ENCODE measurements at regions not wholly inside any gene's neighbourhood (a gene's known extent, or its start where the extent isn't known, plus 50 kb on each side); places are given as distances from the start of the nearest gene placed in this dataset.
A peak's percentile ranks its signal among the peaks of the same experiment; 100 is the strongest.

- no peak for DNase-seq (ENCODE audit: low spot score)
- no peaks in the 10 kb centered on the region for H3K79me2 ChIP-seq (ENCODE audit: insufficient read depth, low read depth, low read length)
- ChIA-PET CTCF (ENCODE audit: unreplicated experiment) (interaction anchor here (0.8 to 1.2 kb wide), 3 partner anchors 75 to 194 kb away, joined by 3 to 6 read pairs (median 3); partner anchors contain the start of gene CCDC71L), POLR2A (interaction anchor here (0.7 to 0.9 kb wide), 3 partner anchors 8 to 72 kb away, joined by 3 read pairs; no protein-coding TSS in a partner anchor)
- no peak overlapping the region for H3K27ac ChIP-seq (ENCODE audit: low read depth, low read length, poor library complexity, severe bottlenecking)
- no peak overlapping the region for H3K4me3 ChIP-seq (ENCODE audit: low read depth, low read length, poor library complexity, severe bottlenecking)
- H3K36me3 ChIP-seq (ENCODE audit: insufficient read depth, low read length) = no peaks in the 10 kb centered on the region
- H3K4me1 ChIP-seq (ENCODE audit: insufficient read depth, low read length, poor library complexity, severe bottlenecking) = peaks cover 10% of the 10 kb centered on the region
- no TSS peak for BruUV-seq (replicated peaks)
- H4K20me1 ChIP-seq (ENCODE audit: insufficient read depth, low read length) = no peaks in the 10 kb centered on the region
- TF ChIP-seq CTCF (conservative IDR thresholded peaks at IDR 0.05; ENCODE audit: low read length) = no peak
- TF ChIP-seq EZH2phosphoT487 (IDR thresholded peaks at IDR 0.05; ENCODE audit: borderline replicate concordance, low read depth, low read length) = no peak
- H3K9me3 ChIP-seq (ENCODE audit: low read length) = no peaks in the 10 kb centered on the region
- H2AFZ ChIP-seq (ENCODE audit: low read length) = no peak overlapping the region
- intact Hi-C loops (cut with micrococcal nuclease; ENCODE audit: unreplicated experiment) = loop anchor here (1.0 kb wide), 3 partner anchors 76 to 560 kb away; no protein-coding TSS in a partner anchor
- no peak overlapping the region for H3K4me2 ChIP-seq (ENCODE audit: low read length)
- H3K9me2 ChIP-seq (ENCODE audit: insufficient read depth, low read length) = no peaks in the 10 kb centered on the region
These were observed 75.2 kb upstream of the CCDC71L start for GRCh38 chr7:106736123-106736507.

GRCh38 chr7:106736508-106737201 is 75.7 kb upstream of the CCDC71L start:
- Histone ChIP-seq H3K79me2 (ENCODE audit: insufficient read depth, low read depth, low read length) (no peaks in the 10 kb centered on the region), H3K4me1 (ENCODE audit: insufficient read depth, low read length, poor library complexity, severe bottlenecking) (peaks cover 5% of the 10 kb centered on the region), H3K9me3 (ENCODE audit: low read length) (no peaks in the 10 kb centered on the region), H3K36me3 (ENCODE audit: insufficient read depth, low read length) (no peaks in the 10 kb centered on the region), H3K9me2 (ENCODE audit: insufficient read depth, low read length) (no peaks in the 10 kb centered on the region), H4K20me1 (ENCODE audit: insufficient read depth, low read length) (no peaks in the 10 kb centered on the region), H2AFZ (ENCODE audit: low read length) (peak overlapping the region; percentile 8; the same call in 1 of the 2 replicates), H3K4me3 (ENCODE audit: low read depth, low read length, poor library complexity, severe bottlenecking) (no peak overlapping the region), H3K4me2 (ENCODE audit: low read length) (peak overlapping the region; percentile 5; the same call in 1 of the 2 replicates), H3K27ac (ENCODE audit: low read depth, low read length, poor library complexity, severe bottlenecking) (no peak overlapping the region)
- BruUV-seq (replicated peaks) = no TSS peak
- CTCF ChIA-PET (ENCODE audit: unreplicated experiment) = interaction anchor here (0.7 to 1.2 kb wide), 4 partner anchors 76 to 194 kb away, joined by 3 to 6 read pairs (median 3); partner anchors contain the start of gene CCDC71L
- POLR2A ChIA-PET = interaction anchor here (0.8 to 0.9 kb wide), 3 partner anchors 8 to 79 kb away, joined by 3 to 4 read pairs (median 3); no protein-coding TSS in a partner anchor
- DNase-seq (ENCODE audit: low spot score) = peak; percentile 57
- peak; percentile 74 for TF ChIP-seq CTCF (conservative IDR thresholded peaks at IDR 0.05; ENCODE audit: low read length)
- no peak for TF ChIP-seq EZH2phosphoT487 (IDR thresholded peaks at IDR 0.05; ENCODE audit: borderline replicate concordance, low read depth, low read length)
- intact Hi-C loops (cut with micrococcal nuclease; ENCODE audit: unreplicated experiment) = loop anchor here (1.0 kb wide), 3 partner anchors 76 to 560 kb away; no protein-coding TSS in a partner anchor

GRCh38 chr7:106737202-106737562 is 76.2 kb upstream of the CCDC71L start:
- intact Hi-C loops (cut with micrococcal nuclease; ENCODE audit: unreplicated experiment) = no loop called here
- TF ChIP-seq EZH2phosphoT487 (IDR thresholded peaks at IDR 0.05; ENCODE audit: borderline replicate concordance, low read depth, low read length) (no peak), CTCF (conservative IDR thresholded peaks at IDR 0.05; ENCODE audit: low read length) (peak; percentile 59; the same call in 1 of the 2 replicates)
- ChIA-PET CTCF (ENCODE audit: unreplicated experiment) (interaction anchor here (0.7 kb wide), 1 partner anchor 78 kb away, joined by 3 read pairs; no protein-coding TSS in a partner anchor), POLR2A (interaction anchor here (0.8 kb wide), 1 partner anchor 80 kb away, joined by 4 read pairs; no protein-coding TSS in a partner anchor)
- Histone ChIP-seq H3K4me3 (ENCODE audit: low read depth, low read length, poor library complexity, severe bottlenecking) (no peak overlapping the region), H3K27ac (ENCODE audit: low read depth, low read length, poor library complexity, severe bottlenecking) (no peak overlapping the region), H3K36me3 (ENCODE audit: insufficient read depth, low read length) (no peaks in the 10 kb centered on the region), H3K9me3 (ENCODE audit: low read length) (no peaks in the 10 kb centered on the region), H3K79me2 (ENCODE audit: insufficient read depth, low read depth, low read length) (no peaks in the 10 kb centered on the region), H3K4me2 (ENCODE audit: low read length) (no peak overlapping the region), H4K20me1 (ENCODE audit: insufficient read depth, low read length) (no peaks in the 10 kb centered on the region), H2AFZ (ENCODE audit: low read length) (peak overlapping the region; percentile 8; the same call in 1 of the 2 replicates), H3K4me1 (ENCODE audit: insufficient read depth, low read length, poor library complexity, severe bottlenecking) (no peaks in the 10 kb centered on the region), H3K9me2 (ENCODE audit: insufficient read depth, low read length) (no peaks in the 10 kb centered on the region)
- no TSS peak for BruUV-seq (replicated peaks)
- peak; percentile 30 for DNase-seq (ENCODE audit: low spot score)
